Uterus (tissue), 2 donors: ENCODE measurements at regions not wholly inside any gene's neighbourhood (a gene's known extent, or its start where the extent isn't known, plus 50 kb on each side); places are given as distances from the start of the nearest gene placed in this dataset.

ENCODE experiments used
- CTCF ChIP-seq, 4 experiments: fragments of 200-600 bp in 2 of 4; fragments of 450-650 bp in 2 of 4; sonication (generic) in 2 of 4; IDR thresholded peaks; one replicate each; pipeline ENCODE4 v1.5.1; 2016 to 2019; ENCODE audit warnings: antibody characterized with exemption in 4 of 4, mild to moderate bottlenecking in 2 of 4, moderate library complexity in 1 of 4
- POLR2A ChIP-seq, 2 donors: fragments of 450-650 bp; IDR thresholded peaks; one replicate each; pipeline ENCODE4 v1.6.1; 2016; ENCODE audit warnings: antibody characterized with exemption in 2 of 2, mild to moderate bottlenecking in 1 of 2, moderate library complexity in 1 of 2

DNA sequence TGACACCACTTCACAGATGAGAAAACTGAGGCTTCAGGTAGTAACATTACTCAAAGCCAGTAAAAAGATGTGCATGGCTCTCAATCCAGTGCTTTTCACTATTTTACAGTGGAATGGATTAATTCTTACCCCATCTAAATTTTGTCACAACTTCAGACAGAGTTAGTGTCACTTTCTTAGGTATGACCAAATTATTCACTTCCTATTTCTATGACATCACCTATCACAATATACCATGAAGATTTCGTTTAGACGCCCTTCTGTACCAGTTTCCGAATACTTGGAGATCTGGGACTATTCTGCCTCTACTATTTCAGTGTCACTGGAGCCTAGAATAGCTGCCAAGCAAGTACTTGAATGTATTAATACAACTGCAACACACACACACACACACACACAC, 437.5 kb downstream of the KLF12 start:
- TF ChIP-seq POLR2A (IDR thresholded peaks at IDR 0.05) (no peak), CTCF (IDR thresholded peaks at IDR 0.05) (no peak)
